Tibial nerve (tissue), 4 donors: ENCODE measurements at regions not wholly inside any gene's neighbourhood (a gene's known extent, or its start where the extent isn't known, plus 50 kb on each side); places are given as distances from the start of the nearest gene placed in this dataset.

Experiments used
- DNase-seq, 2 donors: peaks; one replicate each; pipeline ENCODE4 v3.0.0-alpha.2; 2019; ENCODE audit warnings: low spot score in 2 of 2
- H3K27ac ChIP-seq, 4 donors: fragments of 200-600 bp; sonication (generic) in 3 of 4; one replicate each; pipeline ENCODE4 v1.5.1; 2017 to 2019; ENCODE audit warnings: mild to moderate bottlenecking in 1 of 4
- H3K27me3 ChIP-seq, 2 donors: fragments of 200-600 bp; sonication (generic) in 1 of 2; one replicate each; pipeline versions ENCODE4 v1.5.1 to v1.6.0; 2017 to 2019
- H3K36me3 ChIP-seq, 3 donors: fragments of 200-600 bp; sonication (generic); one replicate each; pipeline ENCODE4 v1.5.1; 2018 to 2019
- H3K4me1 ChIP-seq, 4 donors: fragments of 200-600 bp; sonication (generic) in 3 of 4; one replicate each; pipeline ENCODE4 v1.5.1; 2017 to 2019
- H3K4me3 ChIP-seq, 4 donors: fragments of 200-600 bp; sonication (generic) in 3 of 4; one replicate each; pipeline ENCODE4 v1.5.1; 2017 to 2019; ENCODE audit warnings: mild to moderate bottlenecking in 1 of 4, moderate library complexity in 1 of 4
- H3K9me3 ChIP-seq, 4 donors: fragments of 200-600 bp; sonication (generic) in 3 of 4; one replicate each; pipeline ENCODE4 v1.5.1; 2017 to 2019
- CTCF ChIP-seq, 5 experiments: fragments of 200-600 bp in 3 of 5; fragments of 450-650 bp in 2 of 5; sonication (generic) in 3 of 5; IDR thresholded peaks; one replicate each; pipeline ENCODE4 v1.5.1; 2016 to 2019; ENCODE audit warnings: antibody characterized with exemption in 5 of 5, mild to moderate bottlenecking in 3 of 5, moderate library complexity in 2 of 5
- EP300 ChIP-seq, 2 donors: sonication (generic); formaldehyde crosslinking; IDR thresholded peaks; one replicate each; pipeline ENCODE4 v1.6.1; 2017; ENCODE audit warnings: antibody characterized with exemption in 2 of 2, mild to moderate bottlenecking in 1 of 2
- POLR2A ChIP-seq, 2 donors: fragments of 450-650 bp; IDR thresholded peaks; one replicate each; pipeline ENCODE4 v1.6.1; 2017; ENCODE audit warnings: antibody characterized with exemption in 2 of 2, mild to moderate bottlenecking in 2 of 2, moderate library complexity in 2 of 2
- WGBS, 2 donors: methylation state at CpG; one replicate each; pipeline ENCODE4 v1.1.5; 2018; 5-methylcytosine and 5-hydroxymethylcytosine counted together

GRCh38 chr10:9615189-9615588 lies 1402.5 kb upstream of the CELF2 start:
- no peak for DNase-seq
- whole genome bisulfite sequencing, 2 donors: 78 to 84% methylated on average over 3 of the region's 3 CpGs
- Histone ChIP-seq H3K36me3 (no peaks in the 10 kb centered on the region), H3K27me3 (no peaks in the 10 kb centered on the region), H3K9me3 (peaks cover 0 to 6% (median 0%) of the 10 kb centered on the region in 4 donors), H3K4me1 (peaks cover 0 to 7% (median 0%) of the 10 kb centered on the region in 4 donors), H3K27ac (no peak overlapping the region), H3K4me3 (no peak overlapping the region)
- TF ChIP-seq POLR2A (IDR thresholded peaks at IDR 0.05) (no peak), CTCF (IDR thresholded peaks at IDR 0.05) (no peak), EP300 (IDR thresholded peaks at IDR 0.05) (no peak)

GRCh38 chr10:9621216-9621615 lies 1396.5 kb upstream of the CELF2 start:
- Histone ChIP-seq H3K36me3 (no peaks in the 10 kb centered on the region), H3K9me3 (peaks cover 0 to 6% (median 0%) of the 10 kb centered on the region in 4 donors), H3K4me1 (no peaks in the 10 kb centered on the region), H3K4me3 (no peak overlapping the region), H3K27me3 (no peaks in the 10 kb centered on the region), H3K27ac (no peak overlapping the region)
- no peak for DNase-seq
- TF ChIP-seq CTCF (IDR thresholded peaks at IDR 0.05) (no peak), POLR2A (IDR thresholded peaks at IDR 0.05) (no peak), EP300 (IDR thresholded peaks at IDR 0.05) (no peak)
- WGBS, 2 donors: 68% methylated on average over 6 of the region's 6 CpGs

- Histone ChIP-seq H3K36me3 (no peaks in the 10 kb centered on the region), H3K27ac (no peak overlapping the region), H3K4me3 (no peak overlapping the region), H3K9me3 (no peaks in the 10 kb centered on the region), H3K27me3 (no peaks in the 10 kb centered on the region), H3K4me1 (no peaks in the 10 kb centered on the region)
- TF ChIP-seq EP300 (IDR thresholded peaks at IDR 0.05) (no peak), CTCF (IDR thresholded peaks at IDR 0.05) (no peak), POLR2A (IDR thresholded peaks at IDR 0.05) (no peak)
- no peak for DNase-seq
Observed at GRCh38 chr10:9625304-9625703, 1392.4 kb upstream of the CELF2 start.

GRCh38 chr10:9634466-9634865 lies 1383.2 kb upstream of the CELF2 start:
- Histone ChIP-seq H3K9me3 (peaks cover 0 to 5% (median 0%) of the 10 kb centered on the region in 4 donors), H3K27ac (no peak overlapping the region), H3K27me3 (no peaks in the 10 kb centered on the region), H3K4me1 (no peaks in the 10 kb centered on the region), H3K4me3 (no peak overlapping the region), H3K36me3 (no peaks in the 10 kb centered on the region)
- TF ChIP-seq CTCF (IDR thresholded peaks at IDR 0.05) (no peak), POLR2A (IDR thresholded peaks at IDR 0.05) (no peak), EP300 (IDR thresholded peaks at IDR 0.05) (no peak)
- WGBS, 2 donors: 70 to 73% methylated on average over 3 of the region's 3 CpGs
- no peak for DNase-seq

- Histone ChIP-seq H3K27me3 (no peaks in the 10 kb centered on the region), H3K9me3 (peaks cover 0 to 5% (median 0%) of the 10 kb centered on the region in 4 donors), H3K4me3 (no peak overlapping the region), H3K36me3 (no peaks in the 10 kb centered on the region), H3K27ac (no peak overlapping the region), H3K4me1 (no peaks in the 10 kb centered on the region)
- 72 to 79% methylated on average over 2 of the region's 2 CpGs for WGBS, 2 donors
- TF ChIP-seq EP300 (IDR thresholded peaks at IDR 0.05) (no peak), CTCF (IDR thresholded peaks at IDR 0.05) (no peak), POLR2A (IDR thresholded peaks at IDR 0.05) (no peak)
- no peak for DNase-seq
Observed at GRCh38 chr10:9635691-9636090, 1382.0 kb upstream of the CELF2 start.
